H1 (cell line): ENCODE measurements at regions not wholly inside any gene's neighbourhood (a gene's known extent, or its start where the extent isn't known, plus 50 kb on each side); places are given as distances from the start of the nearest gene placed in this dataset.

Experiments used
- CTCF ChIA-PET: fragments of 300-600 bp; sonication (Branson Sonifier 250); formaldehyde crosslinking; loops from one replicate; lab custom pipeline; 2021; ENCODE audit not compliant: partially characterized antibody; lab: Charles Lee
- POLR2A ChIA-PET: fragments of 300-600 bp; sonication (Branson Sonifier 250); formaldehyde crosslinking; loops from one replicate; lab custom pipeline; 2021; ENCODE audit warnings: inconsistent platforms; ENCODE audit not compliant: partially characterized antibody; lab: Charles Lee
- DNase-seq, 2 experiments: peaks; one replicate each; pipeline versions ENCODE4 v3.0.0 to v3.0.0-alpha.2; 2010 to 2022; ENCODE audit warnings: low spot score in 2 of 2, low read depth in 1 of 2, mixed read lengths in 1 of 2
- FAIRE-seq: peaks from 2 replicates; lab custom pipeline; 2011; peaks lifted over from hg19 to GRCh38; lab: Jason Lieb, UNC
- H2AFZ ChIP-seq: 2 replicates; pipeline ENCODE4 v1.8.1; 2012; ENCODE audit warnings: low read length, inconsistent platforms
- H2AK5ac ChIP-seq: 2 replicates; pipeline ENCODE4 v1.6.1; 2013; ENCODE audit warnings: low read depth, low read length
- H2BK120ac ChIP-seq: replicated peaks from 2 replicates; pipeline ENCODE3; 2013; ENCODE audit warnings: low read depth, low read length, inconsistent platforms
- H2BK12ac ChIP-seq: 2 replicates; pipeline ENCODE4 v1.6.1; 2013; ENCODE audit warnings: low read depth, low read length
- H2BK15ac ChIP-seq: 2 replicates; pipeline ENCODE4 v1.6.1; 2013; ENCODE audit warnings: low read length
- H2BK20ac ChIP-seq: 2 replicates; pipeline ENCODE4 v1.6.1; 2013; ENCODE audit warnings: low read length
- H2BK5ac ChIP-seq: 2 replicates; pipeline ENCODE4 v1.6.1; 2013; ENCODE audit warnings: low read depth, low read length
- H3K14ac ChIP-seq: 2 replicates; pipeline ENCODE4 v1.6.1; 2013; ENCODE audit warnings: inconsistent platforms; ENCODE audit not compliant: insufficient read length
- H3K18ac ChIP-seq: 2 replicates; pipeline ENCODE4 v1.6.1; 2013; ENCODE audit warnings: low read length; ENCODE audit errors: extremely low read depth
- H3K23ac ChIP-seq: 2 replicates; pipeline ENCODE4 v1.6.1; 2013; ENCODE audit warnings: inconsistent platforms; ENCODE audit not compliant: insufficient read length
- H3K23me2 ChIP-seq: 2 replicates; pipeline ENCODE4 v1.6.1; 2013; ENCODE audit warnings: low read depth, low read length
- H3K27ac ChIP-seq: 2 replicates; pipeline ENCODE4 v1.6.1; 2011; ENCODE audit warnings: low read depth, low read length, inconsistent platforms
- H3K27me3 ChIP-seq, 4 experiments: replicated peaks in 1 of 4; 1 replicate in 1 of 4; 2 replicates in 3 of 4; pipeline versions ENCODE4 v1.6.1 to v1.8.1; 2011 to 2013; ENCODE audit warnings: low read length in 3 of 4, mild to moderate bottlenecking in 3 of 4, inconsistent platforms in 2 of 4, mixed read lengths in 2 of 4, moderate library complexity in 1 of 4; ENCODE audit not compliant: control insufficient read depth in 3 of 4, insufficient read depth in 3 of 4; ENCODE audit errors: extremely low read depth in 1 of 4
- H3K36me3 ChIP-seq, 4 experiments: 2 replicates each; pipeline versions ENCODE4 v1.6.1 to v1.8.1; 2011 to 2013; ENCODE audit warnings: mild to moderate bottlenecking in 4 of 4, low read length in 3 of 4, moderate library complexity in 2 of 4, control low read depth in 1 of 4, inconsistent platforms in 1 of 4; ENCODE audit not compliant: insufficient read depth in 4 of 4, control insufficient read depth in 2 of 4
- H3K4ac ChIP-seq: replicated peaks from 2 replicates; pipeline ENCODE3; 2013; ENCODE audit warnings: low read length, low read depth, mixed read lengths, inconsistent platforms; ENCODE audit not compliant: insufficient read length
- H3K4me1 ChIP-seq, 4 experiments: replicated peaks in 1 of 4; 1 replicate in 1 of 4; 2 replicates in 3 of 4; pipeline versions ENCODE4 v1.6.1 to v1.8.1; 2011 to 2013; ENCODE audit warnings: low read length in 3 of 4, inconsistent platforms in 2 of 4, mixed read lengths in 1 of 4; ENCODE audit not compliant: insufficient read depth in 4 of 4, control insufficient read depth in 3 of 4
- H3K4me2 ChIP-seq, 2 experiments: 2 replicates each; pipeline versions ENCODE4 v1.6.1 to v1.8.1; 2011 to 2013; ENCODE audit warnings: low read depth in 2 of 2, low read length in 2 of 2, control low read depth in 1 of 2, inconsistent platforms in 1 of 2, mild to moderate bottlenecking in 1 of 2; ENCODE audit not compliant: insufficient read depth in 1 of 2
- H3K4me3 ChIP-seq, 4 experiments: fragments of 200-600, 300-600 bp in 1 of 4; sonication (generic), shearing (Covaris generic), sonication (Bioruptor Twin) in 1 of 4; 2 replicates each; pipeline versions ENCODE4 v1.5.1 to v1.8.1; 2011 to 2016; ENCODE audit warnings: low read length in 4 of 4, low read depth in 3 of 4, control low read depth in 2 of 4, inconsistent platforms in 2 of 4, mild to moderate bottlenecking in 2 of 4, mixed read lengths in 1 of 4, moderate library complexity in 1 of 4; ENCODE audit not compliant: insufficient read depth in 2 of 4; ENCODE audit errors: extremely low read depth in 1 of 4
- H3K56ac ChIP-seq: replicated peaks from 2 replicates; pipeline ENCODE3; 2013; ENCODE audit warnings: low read depth, mild to moderate bottlenecking, mixed read lengths, low read length, inconsistent platforms; ENCODE audit not compliant: insufficient read length
- H3K79me1 ChIP-seq: 2 replicates; pipeline ENCODE4 v1.6.1; 2013; ENCODE audit warnings: low read depth, low read length, control low read depth
- H3K79me2 ChIP-seq, 2 experiments: 2 replicates each; pipeline versions ENCODE4 v1.6.1 to v1.8.1; 2012 to 2013; ENCODE audit warnings: low read length in 2 of 2, mild to moderate bottlenecking in 2 of 2, inconsistent platforms in 1 of 2; ENCODE audit not compliant: insufficient read depth in 2 of 2, control insufficient read depth in 1 of 2
- H3K9ac ChIP-seq, 4 experiments: replicated peaks in 1 of 4; 1 replicate in 1 of 4; 2 replicates in 3 of 4; pipeline versions ENCODE4 v1.6.1 to v1.8.1; 2011 to 2013; ENCODE audit warnings: low read depth in 3 of 4, low read length in 3 of 4, control low read depth in 2 of 4, mild to moderate bottlenecking in 2 of 4, moderate library complexity in 2 of 4, inconsistent platforms in 1 of 4; ENCODE audit errors: extremely low read depth in 1 of 4
- H3K9me3 ChIP-seq, 2 experiments: 2 replicates each; pipeline versions ENCODE4 v1.6.1 to v1.8.1; 2012 to 2013; ENCODE audit warnings: mild to moderate bottlenecking in 2 of 2, moderate library complexity in 2 of 2, control low read depth in 1 of 2, inconsistent platforms in 1 of 2, low read depth in 1 of 2, low read length in 1 of 2, mixed read lengths in 1 of 2; ENCODE audit not compliant: insufficient read depth in 2 of 2
- H4K20me1 ChIP-seq, 2 experiments: replicated peaks in 1 of 2; 2 replicates each; pipeline versions ENCODE3 to v1.8.1; 2011 to 2013; ENCODE audit warnings: inconsistent platforms in 2 of 2, low read length in 2 of 2, mild to moderate bottlenecking in 1 of 2; ENCODE audit not compliant: insufficient read depth in 2 of 2, control insufficient read depth in 1 of 2
- H4K5ac ChIP-seq: 2 replicates; pipeline ENCODE4 v1.6.1; 2013; ENCODE audit warnings: low read length, low read depth, mixed read lengths, inconsistent platforms; ENCODE audit not compliant: insufficient read length
- H4K8ac ChIP-seq: 2 replicates; pipeline ENCODE4 v1.8.0; 2013; ENCODE audit warnings: mild to moderate bottlenecking, moderate library complexity, low read length, inconsistent platforms; ENCODE audit not compliant: insufficient read depth; ENCODE audit errors: extremely low read depth
- H4K91ac ChIP-seq: replicated peaks from 2 replicates; pipeline ENCODE3; 2013; ENCODE audit warnings: low read length, mixed read lengths, inconsistent platforms; ENCODE audit not compliant: insufficient read length
- BACH1 ChIP-seq: IDR thresholded peaks from 2 replicates; pipeline ENCODE4 v1.6.1; 2012; ENCODE audit warnings: low read length, improper control_type of control experiment
- SP1 ChIP-seq: IDR thresholded peaks from 2 replicates; pipeline ENCODE4 v1.6.1; 2011; ENCODE audit warnings: low read depth, low read length
- TAF1 ChIP-seq: IDR thresholded peaks from 2 replicates; pipeline ENCODE4 v1.6.1; 2011; ENCODE audit warnings: mild to moderate bottlenecking, low read depth, low read length
- WGBS, 2 experiments: shearing (Covaris generic) in 1 of 2; methylation state at CpG; one replicate each; pipeline versions ENCODE4 v1.1.6 to v1.1.7; 2013 to 2015; ENCODE audit warnings: low lambda C conversion rate in 2 of 2, mixed read lengths in 2 of 2, inconsistent platforms in 1 of 2, low coverage in 1 of 2, missing lambda C conversion rate in 1 of 2; ENCODE audit not compliant: insufficient replicate concordance in 2 of 2, insufficient coverage in 1 of 2, insufficient read length in 1 of 2; ENCODE audit errors: extremely low coverage in 1 of 2, missing lambda C conversion rate in 1 of 2; 5-methylcytosine and 5-hydroxymethylcytosine counted together

- no peak overlapping the region for H3K27ac ChIP-seq
- H3K56ac ChIP-seq, result no peak overlapping the region
- no peak overlapping the region for H2BK15ac ChIP-seq
- no peaks in the 10 kb centered on the region for H3K4me1 ChIP-seq
- no peak for FAIRE-seq
- no peak overlapping the region for H2BK120ac ChIP-seq
- H4K91ac ChIP-seq, result no peak overlapping the region
- no peak overlapping the region for H2BK5ac ChIP-seq
- H3K4me3 ChIP-seq, result no peak overlapping the region
- no peak overlapping the region for H3K4me2 ChIP-seq
- no peak overlapping the region for H2AK5ac ChIP-seq
- no peaks in the 10 kb centered on the region for H3K23me2 ChIP-seq
- no peaks in the 10 kb centered on the region for H3K79me1 ChIP-seq
- H3K27me3 ChIP-seq, result no peaks in the 10 kb centered on the region
- no peaks in the 10 kb centered on the region for H3K79me2 ChIP-seq
- DNase-seq, result no peak
- POLR2A ChIA-PET, result no interaction called here
- H2BK20ac ChIP-seq, result no peak overlapping the region
- no peak for TF ChIP-seq SP1
- no peak for TF ChIP-seq BACH1
- TF ChIP-seq TAF1, result no peak
- TF ChIP-seq, all 59 proteins: peak for 0
- Histone ChIP-seq H4K20me1 (no peaks in the 10 kb centered on the region), H4K5ac (no peak overlapping the region), H2AFZ (no peak overlapping the region), H2BK12ac (no peak overlapping the region), H3K14ac (no peak overlapping the region), H3K36me3 (no peaks in the 10 kb centered on the region), H3K9ac (no peak overlapping the region), H3K9me3 (no peaks in the 10 kb centered on the region), H4K8ac (no peak overlapping the region), H3K18ac (no peak overlapping the region), H3K23ac (no peak overlapping the region), H3K4ac (no peak overlapping the region)
- WGBS, 2 experiments, result 94% methylated on average over 1 of the region's 1 CpG; no CpG with 5 or more reads in 1 of the 2 experiments
- CTCF ChIA-PET, result no interaction called here
These were observed 223.9 kb upstream of the MAD2L1 start for GRCh38 chr4:120290553-120290952.
